A549 (cell line): ENCODE measurements at regions not wholly inside any gene's neighbourhood (a gene's known extent, or its start where the extent isn't known, plus 50 kb on each side); places are given as distances from the start of the nearest gene placed in this dataset.

Experiments
- ATAC-seq, 2 experiments: fragments of 200-7000 bp in 1 of 2; fragments of >200 bp in 1 of 2; cut with Nextera tagmentation in 1 of 2; cut with Tn5 transposase in 1 of 2; 3 replicates each; pipeline versions ENCODE4 v1.8.0 to v1.9.1; 2018 to 2020; ENCODE audit warnings: mild to moderate bottlenecking in 1 of 2, moderate library complexity in 1 of 2
- CTCF ChIA-PET: fragments of 300-600 bp; sonication (Branson Sonifier 250); formaldehyde crosslinking; extraction: SDS; loops from one replicate; lab custom pipeline; 2021; ENCODE audit warnings: antibody characterized with exemption, inconsistent platforms; lab: Yijun Ruan, JAX
- POLR2A ChIA-PET: fragments of 350-600 bp; formaldehyde crosslinking; extraction: SDS; loops from one replicate; lab custom pipeline; 2021; ENCODE audit warnings: antibody characterized with exemption, inconsistent platforms; lab: Yijun Ruan, JAX
- DNase-seq, 2 experiments: peaks; one replicate each; pipeline versions ENCODE4 v3.0.0 to v3.0.0-alpha.2; 2011 to 2016; ENCODE audit warnings: low read depth in 1 of 2, low spot score in 1 of 2
- FAIRE-seq: peaks from 2 replicates; lab custom pipeline; 2011; peaks lifted over from hg19 to GRCh38; lab: Jason Lieb, UNC
- H3K27ac ChIP-seq, 2 experiments: fragments of >200 bp; sonication (Bioruptor Twin); formaldehyde crosslinking; 3 replicates each; pipeline ENCODE4 v1.5.1; 2016 to 2017
- H3K4me1 ChIP-seq: fragments of >200 bp; sonication (Bioruptor Twin); formaldehyde crosslinking; 3 replicates; pipeline ENCODE4 v1.6.1; 2016
- H3K4me2 ChIP-seq: fragments of >200 bp; sonication (Bioruptor Twin); formaldehyde crosslinking; 3 replicates; pipeline ENCODE4 v1.6.1; 2016
- H3K4me3 ChIP-seq: fragments of >200 bp; sonication (Bioruptor Twin); formaldehyde crosslinking; 3 replicates; pipeline ENCODE4 v1.5.1; 2016
- H3K9me3 ChIP-seq: fragments of >200 bp; sonication (Bioruptor Twin); formaldehyde crosslinking; 3 replicates; pipeline ENCODE4 v1.6.1; 2016
- BHLHE40 ChIP-seq: IDR thresholded peaks from 2 replicates; pipeline ENCODE4 v1.6.1; 2012; ENCODE audit warnings: low read depth, low read length, inconsistent platforms
- CBX2 ChIP-seq: fragments of 200-600 bp; sonication (generic); IDR thresholded peaks from 2 replicates; pipeline ENCODE4 v1.6.1; 2016; ENCODE audit warnings: low read depth, mild to moderate bottlenecking, borderline replicate concordance
- CHD2 ChIP-seq: fragments of 150-350 bp; IDR thresholded peaks from 2 replicates; pipeline ENCODE4 v1.6.1; 2014; ENCODE audit warnings: low read length; ENCODE audit not compliant: partially characterized antibody
- CHD4 ChIP-seq: fragments of 200-600 bp; sonication (generic); IDR thresholded peaks from 2 replicates; pipeline ENCODE4 v1.6.1; 2016; ENCODE audit warnings: antibody characterized with exemption, mild to moderate bottlenecking, borderline replicate concordance
- EHMT2 ChIP-seq: fragments of 200-600 bp; sonication (generic); IDR thresholded peaks from 2 replicates; pipeline ENCODE4 v1.6.1; 2016; ENCODE audit warnings: antibody characterized with exemption, low read depth, mild to moderate bottlenecking, moderate library complexity
- ESRRA ChIP-seq: fragments of 150-350 bp; IDR thresholded peaks from 2 replicates; pipeline ENCODE4 v1.6.1; 2014; ENCODE audit warnings: mild to moderate bottlenecking, low read length, borderline replicate concordance
- HMGXB4 ChIP-seq: fragments of 250-450 bp; sonication (Bioruptor Pico); IDR thresholded peaks from 2 replicates; pipeline ENCODE4 v1.5.0; 2021; ENCODE audit warnings: mild to moderate bottlenecking, moderate library complexity, borderline replicate concordance
- HOXA7 ChIP-seq: fragments of 250-450 bp; sonication (Bioruptor Pico); IDR thresholded peaks from 2 replicates; pipeline ENCODE4 v1.5.0; 2020; ENCODE audit warnings: mild to moderate bottlenecking, moderate library complexity
- HOXB5 ChIP-seq: fragments of 250-450 bp; sonication (Bioruptor Pico); IDR thresholded peaks from 2 replicates; pipeline ENCODE4 v1.5.0; 2020; ENCODE audit warnings: mild to moderate bottlenecking, moderate library complexity
- JUN ChIP-seq, 2 experiments: fragments of >200 bp; sonication (Bioruptor Twin); formaldehyde crosslinking; IDR thresholded peaks; 2 replicates in 1 of 2; 3 replicates in 1 of 2; pipeline ENCODE4 v1.6.1; 2016 to 2017
- JUNB ChIP-seq: fragments of >200 bp; sonication (Bioruptor Twin); formaldehyde crosslinking; IDR thresholded peaks from 2 replicates; pipeline ENCODE4 v1.6.1; 2016
- MYC ChIP-seq: IDR thresholded peaks from 2 replicates; pipeline ENCODE4 v1.6.1; 2012; ENCODE audit warnings: mild to moderate bottlenecking, inconsistent platforms, low read length, improper control_type of control experiment, borderline replicate concordance
- NR3C1 ChIP-seq: fragments of >200 bp; sonication (Bioruptor Twin); formaldehyde crosslinking; IDR thresholded peaks from 3 replicates; pipeline ENCODE4 v1.6.1; 2017
- RARB ChIP-seq: fragments of 250-450 bp; sonication (Bioruptor Pico); IDR thresholded peaks from 2 replicates; pipeline ENCODE4 v1.8.0; 2021; ENCODE audit warnings: mild to moderate bottlenecking, moderate library complexity
- RCOR1 ChIP-seq: fragments of 150-350 bp; IDR thresholded peaks from 2 replicates; pipeline ENCODE4 v1.6.1; 2014; ENCODE audit warnings: antibody characterized with exemption, low read length, low read depth
- SMC3 ChIP-seq: fragments of >200 bp; sonication (Bioruptor Twin); formaldehyde crosslinking; IDR thresholded peaks from 3 replicates; pipeline ENCODE4 v1.6.1; 2018; ENCODE audit warnings: inconsistent platforms
- TP53 ChIP-seq: fragments of 250-450 bp; sonication (Bioruptor Pico); IDR thresholded peaks from 2 replicates; pipeline ENCODE4 v1.5.0; 2021; ENCODE audit warnings: mild to moderate bottlenecking, moderate library complexity
- USF2 ChIP-seq: fragments of 450-650 bp; IDR thresholded peaks from 2 replicates; pipeline ENCODE4 v1.6.1; 2014; ENCODE audit warnings: antibody characterized with exemption
- ZC3H11A ChIP-seq: fragments of 450-650 bp; IDR thresholded peaks from 2 replicates; pipeline ENCODE4 v1.6.1; 2014; ENCODE audit warnings: antibody characterized with exemption, mild to moderate bottlenecking
- ZFP36 ChIP-seq: fragments of 450-650 bp; IDR thresholded peaks from 2 replicates; pipeline ENCODE4 v1.6.1; 2014; ENCODE audit warnings: borderline replicate concordance; ENCODE audit not compliant: partially characterized antibody
- ZSCAN20 ChIP-seq: fragments of 250-450 bp; sonication (Bioruptor Pico); IDR thresholded peaks from 2 replicates; pipeline ENCODE4 v1.8.0; 2022; ENCODE audit warnings: mild to moderate bottlenecking, moderate library complexity
- WGBS: methylation state at CpG from one replicate; pipeline ENCODE4 v1.1.6; 2017; ENCODE audit errors: missing lambda C conversion rate; 5-methylcytosine and 5-hydroxymethylcytosine counted together
- TF ChIP-seq, protein P1 (sequence below): IDR thresholded peaks from 2 replicates; pipeline ENCODE4 v1.6.1; 2012; ENCODE audit warnings: low read depth, borderline replicate concordance
- TF ChIP-seq, protein P2 (sequence below): fragments of 200-600 bp; sonication (generic); IDR thresholded peaks from 2 replicates; pipeline ENCODE4 v1.6.1; 2016; ENCODE audit warnings: antibody characterized with exemption, mild to moderate bottlenecking, moderate library complexity

- peak overlapping the region; percentile 15 to 27; a peak in 4 of 6 replicates for H3K27ac ChIP-seq
- H3K4me3 ChIP-seq: no peak overlapping the region
- no peak for TF ChIP-seq RCOR1
- TF ChIP-seq ZSCAN20 (CRISPR knock-in tag): no peak
- no peak for TF ChIP-seq CHD2
- TF ChIP-seq HMGXB4: no peak
- no peak for TF ChIP-seq ZC3H11A
- TF ChIP-seq USF2: no peak
- TF ChIP-seq TP53: no peak
- no peak for TF ChIP-seq ZFP36
- no peak for TF ChIP-seq RARB (CRISPR knock-in tag)
- TF ChIP-seq, protein P1, sequence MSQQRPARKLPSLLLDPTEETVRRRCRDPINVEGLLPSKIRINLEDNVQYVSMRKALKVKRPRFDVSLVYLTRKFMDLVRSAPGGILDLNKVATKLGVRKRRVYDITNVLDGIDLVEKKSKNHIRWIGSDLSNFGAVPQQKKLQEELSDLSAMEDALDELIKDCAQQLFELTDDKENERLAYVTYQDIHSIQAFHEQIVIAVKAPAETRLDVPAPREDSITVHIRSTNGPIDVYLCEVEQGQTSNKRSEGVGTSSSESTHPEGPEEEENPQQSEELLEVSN: no peak
- TF ChIP-seq CHD4: no peak
- no peak for TF ChIP-seq BHLHE40
- ChIA-PET POLR2A (interaction anchor here (1.5 kb wide), 1 partner anchor 9 kb away, joined by 4 read pairs; no protein-coding TSS in a partner anchor), CTCF (interaction anchor here (0.6 kb wide), 1 partner anchor 626 kb away, joined by 3 read pairs; no protein-coding TSS in a partner anchor)
- ATAC-seq (no peak), FAIRE-seq (peak; percentile 28), DNase-seq (no peak)
- 81% methylated on average over 5 of the region's 5 CpGs for WGBS
- no peak overlapping the region for H3K4me2 ChIP-seq
- H3K4me1 ChIP-seq: peaks cover 19% of the 10 kb centered on the region; the same call in 2 of the 3 replicates
- no peaks in the 10 kb centered on the region for H3K9me3 ChIP-seq
These were observed 169.2 kb upstream of the NR3C1 start for GRCh38 chr5:143572671-143573070.

- no peak for FAIRE-seq
- TF ChIP-seq JUNB (no peak), ZC3H11A (no peak), HOXB5 (CRISPR knock-in tag) (no peak), JUN (IDR thresholded peaks at IDR 0.05) (no peak), MYC (no peak), ESRRA (no peak), SMC3 (no peak), EHMT2 (no peak), CBX2 (no peak), HOXA7 (no peak), NR3C1 (no peak)
- TF ChIP-seq, protein P2, sequence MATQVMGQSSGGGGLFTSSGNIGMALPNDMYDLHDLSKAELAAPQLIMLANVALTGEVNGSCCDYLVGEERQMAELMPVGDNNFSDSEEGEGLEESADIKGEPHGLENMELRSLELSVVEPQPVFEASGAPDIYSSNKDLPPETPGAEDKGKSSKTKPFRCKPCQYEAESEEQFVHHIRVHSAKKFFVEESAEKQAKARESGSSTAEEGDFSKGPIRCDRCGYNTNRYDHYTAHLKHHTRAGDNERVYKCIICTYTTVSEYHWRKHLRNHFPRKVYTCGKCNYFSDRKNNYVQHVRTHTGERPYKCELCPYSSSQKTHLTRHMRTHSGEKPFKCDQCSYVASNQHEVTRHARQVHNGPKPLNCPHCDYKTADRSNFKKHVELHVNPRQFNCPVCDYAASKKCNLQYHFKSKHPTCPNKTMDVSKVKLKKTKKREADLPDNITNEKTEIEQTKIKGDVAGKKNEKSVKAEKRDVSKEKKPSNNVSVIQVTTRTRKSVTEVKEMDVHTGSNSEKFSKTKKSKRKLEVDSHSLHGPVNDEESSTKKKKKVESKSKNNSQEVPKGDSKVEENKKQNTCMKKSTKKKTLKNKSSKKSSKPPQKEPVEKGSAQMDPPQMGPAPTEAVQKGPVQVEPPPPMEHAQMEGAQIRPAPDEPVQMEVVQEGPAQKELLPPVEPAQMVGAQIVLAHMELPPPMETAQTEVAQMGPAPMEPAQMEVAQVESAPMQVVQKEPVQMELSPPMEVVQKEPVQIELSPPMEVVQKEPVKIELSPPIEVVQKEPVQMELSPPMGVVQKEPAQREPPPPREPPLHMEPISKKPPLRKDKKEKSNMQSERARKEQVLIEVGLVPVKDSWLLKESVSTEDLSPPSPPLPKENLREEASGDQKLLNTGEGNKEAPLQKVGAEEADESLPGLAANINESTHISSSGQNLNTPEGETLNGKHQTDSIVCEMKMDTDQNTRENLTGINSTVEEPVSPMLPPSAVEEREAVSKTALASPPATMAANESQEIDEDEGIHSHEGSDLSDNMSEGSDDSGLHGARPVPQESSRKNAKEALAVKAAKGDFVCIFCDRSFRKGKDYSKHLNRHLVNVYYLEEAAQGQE: no peak
- no peak for DNase-seq
- no peak overlapping the region for H3K4me3 ChIP-seq
- H3K4me1 ChIP-seq: peaks cover 13% of the 10 kb centered on the region; the same call in 2 of the 3 replicates
- no peak overlapping the region for H3K4me2 ChIP-seq
- no peak for ATAC-seq
- CTCF ChIA-PET: interaction anchor here (0.6 kb wide), 1 partner anchor 625 kb away, joined by 3 read pairs; no protein-coding TSS in a partner anchor
- H3K9me3 ChIP-seq: no peaks in the 10 kb centered on the region
- POLR2A ChIA-PET: interaction anchor here (1.5 kb wide), 1 partner anchor 10 kb away, joined by 4 read pairs; no protein-coding TSS in a partner anchor
- peak overlapping the region; percentile 15 to 37; a peak in 3 of 6 replicates for H3K27ac ChIP-seq
- 86% methylated on average over 9 of the region's 9 CpGs for WGBS
These were observed 168.4 kb upstream of the NR3C1 start for GRCh38 chr5:143571642-143572624.
